Ovary (tissue), 7 donors: ENCODE measurements at regions not wholly inside any gene's neighbourhood (a gene's known extent, or its start where the extent isn't known, plus 50 kb on each side); places are given as distances from the start of the nearest gene placed in this dataset.

ENCODE experiments used
- DNase-seq, 5 donors: peaks; one replicate each; pipeline ENCODE4 v3.0.0-alpha.2; 2019 to 2020
- H3K27ac ChIP-seq, 2 donors: fragments of 200-600 bp; one replicate each; pipeline versions ENCODE4 v1.5.1 to v1.8.0; 2019 to 2022
- H3K27me3 ChIP-seq: fragments of 200-600 bp; one replicate; pipeline ENCODE4 v1.8.0; 2022
- H3K36me3 ChIP-seq: fragments of 200-600 bp; sonication (generic); one replicate; pipeline ENCODE4 v1.5.1; 2019
- H3K4me1 ChIP-seq: one replicate; pipeline ENCODE4 v1.8.1; 2013; ENCODE audit warnings: mild to moderate bottlenecking, moderate library complexity; ENCODE audit not compliant: insufficient read depth
- H3K4me3 ChIP-seq: fragments of 200-600 bp; sonication (generic); one replicate; pipeline ENCODE4 v1.5.1; 2017
- H3K9me3 ChIP-seq, 2 donors: fragments of 200-600 bp in 1 of 2; sonication (generic) in 1 of 2; one replicate each; pipeline versions ENCODE4 v1.5.1 to v1.8.1; 2013 to 2019; ENCODE audit warnings: mild to moderate bottlenecking in 1 of 2, moderate library complexity in 1 of 2
- CTCF ChIP-seq, 3 donors: fragments of 450-650 bp in 2 of 3; fragments of 200-600 bp in 1 of 3; IDR thresholded peaks; one replicate each; pipeline versions ENCODE4 v1.5.1 to v1.8.0; 2016 to 2022; ENCODE audit warnings: antibody characterized with exemption in 3 of 3, mild to moderate bottlenecking in 1 of 3
- EP300 ChIP-seq: sonication (generic); formaldehyde crosslinking; IDR thresholded peaks from one replicate; pipeline ENCODE4 v1.6.1; 2017; ENCODE audit warnings: antibody characterized with exemption
- POLR2A ChIP-seq: fragments of 450-650 bp; IDR thresholded peaks from one replicate; pipeline ENCODE4 v1.6.1; 2017; ENCODE audit warnings: antibody characterized with exemption, mild to moderate bottlenecking, moderate library complexity
- WGBS, 3 donors: extraction: QIAGEN DNeasy Blood & Tissue Kit in 1 of 3; methylation state at CpG; one replicate each; pipeline versions ENCODE4 v1.1.5 to v1.1.7; 2013 to 2017; 5-methylcytosine and 5-hydroxymethylcytosine counted together
- intact Hi-C, 4 donors: fragments of 100-400 bp; cut with DNase I; formaldehyde crosslinking; loops; one replicate each; pipeline versions ENCODE4 v1.11.0 to v1.15.1; 2022 to 2023
- donor health status: DM: no; HTN: no; CAD: no; lungs with moderate emphysema.
- donor health status: DM: no; HTN: no; CAD: no.
- donor health status: Bipolar disorder and iron deficiency.
- donor health status: DM: no; HTN: no; CAD: no.
- donor health status: DM: yes; HTN: yes; CAD: no.

- Histone ChIP-seq H3K27me3 (no peaks in the 10 kb centered on the region), H3K36me3 (no peaks in the 10 kb centered on the region), H3K27ac (no peak overlapping the region), H3K4me1 (no peaks in the 10 kb centered on the region), H3K9me3 (no peaks in the 10 kb centered on the region), H3K4me3 (no peak overlapping the region)
- intact Hi-C loops, result no loop called here
- no peak for TF ChIP-seq EP300
- no peak for TF ChIP-seq CTCF (IDR thresholded peaks at IDR 0.05)
- TF ChIP-seq POLR2A, result no peak
- DNase-seq, result no peak
- 2 to 25% (median 10%) methylated on average over 1 of the region's 1 CpG for WGBS, 3 donors
These were observed 327.5 kb upstream of the ZNF462 start for GRCh38 chr9:106535439-106535838.

DNA sequence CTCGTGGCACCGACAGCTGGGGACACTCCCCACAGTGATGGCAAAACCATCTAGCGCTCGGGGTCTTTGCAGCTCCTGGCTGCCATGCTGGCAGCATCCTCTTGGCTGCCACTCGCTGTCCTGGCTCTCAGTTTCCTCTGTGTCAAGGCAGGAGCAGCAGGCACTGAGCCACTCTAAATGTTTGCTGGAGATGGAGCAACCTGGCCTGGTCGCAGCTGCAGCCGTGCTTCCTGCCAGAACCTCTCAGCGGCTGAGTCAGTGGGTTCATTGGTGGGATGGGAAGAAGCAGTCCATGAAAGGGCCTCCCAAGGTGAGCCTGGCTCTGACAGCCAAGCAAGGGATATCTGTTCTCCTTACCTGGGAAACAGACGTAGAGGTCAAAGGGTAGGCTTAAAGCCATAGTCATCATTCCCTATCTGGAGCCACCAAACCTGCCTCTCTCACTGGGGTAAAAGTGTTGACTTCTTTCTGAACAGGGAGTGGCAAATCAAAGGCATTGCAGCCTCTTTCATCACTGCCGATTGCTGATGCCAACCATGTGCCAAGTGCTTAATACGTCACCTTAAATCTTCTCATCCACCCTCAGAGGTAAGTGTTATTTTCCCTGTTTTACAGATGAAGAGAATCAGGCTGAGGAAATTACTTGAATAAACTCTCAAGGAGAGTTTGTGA lies 304.8 kb upstream of the ZNF462 start:
- WGBS, 3 donors, result 71 to 89% (median 86%) methylated on average over 11 of the region's 11 CpGs
- Histone ChIP-seq H3K4me1 (no peaks in the 10 kb centered on the region), H3K4me3 (no peak overlapping the region), H3K9me3 (no peaks in the 10 kb centered on the region), H3K27ac (no peak overlapping the region), H3K27me3 (no peaks in the 10 kb centered on the region), H3K36me3 (no peaks in the 10 kb centered on the region)
- TF ChIP-seq EP300, result no peak
- no peak for TF ChIP-seq POLR2A
- TF ChIP-seq CTCF (IDR thresholded peaks at IDR 0.05), result no peak
- no peak for DNase-seq
- intact Hi-C loops, result no loop called here

DNA sequence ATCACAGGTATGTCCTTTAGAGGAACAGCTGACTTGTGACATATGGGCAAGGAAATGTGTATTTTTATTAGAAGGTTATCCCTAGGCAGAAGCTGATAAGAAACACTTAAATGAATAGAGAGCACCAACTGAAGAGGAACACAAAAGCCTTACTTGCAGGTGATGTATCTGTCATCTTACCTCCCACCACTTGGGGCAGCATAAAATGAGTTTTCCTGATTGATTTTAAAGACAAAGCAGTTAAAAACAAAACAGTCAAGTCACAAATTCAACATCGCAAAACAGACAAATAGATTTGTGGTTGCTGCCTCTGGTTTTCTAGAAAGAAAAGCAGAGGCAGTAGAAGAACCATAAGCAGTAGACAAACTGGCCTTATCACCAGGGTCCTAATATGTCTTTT lies 302.4 kb upstream of the ZNF462 start:
- TF ChIP-seq EP300 (no peak), POLR2A (no peak), CTCF (IDR thresholded peaks at IDR 0.05) (no peak)
- H3K27me3 ChIP-seq, result no peaks in the 10 kb centered on the region
- no peaks in the 10 kb centered on the region for H3K4me1 ChIP-seq
- no peaks in the 10 kb centered on the region for H3K36me3 ChIP-seq
- intact Hi-C loops, result no loop called here
- no peak for DNase-seq
- 90 to 100% (median 99%) methylated on average over 1 of the region's 1 CpG for WGBS, 3 donors
- no peak overlapping the region for H3K27ac ChIP-seq
- no peaks in the 10 kb centered on the region for H3K9me3 ChIP-seq
- no peak overlapping the region for H3K4me3 ChIP-seq

GRCh38 chr9:106575823-106576222 lies 287.1 kb upstream of the ZNF462 start:
- no peak for TF ChIP-seq CTCF (IDR thresholded peaks at IDR 0.05)
- TF ChIP-seq POLR2A, result no peak
- no peak for TF ChIP-seq EP300
- Histone ChIP-seq H3K4me3 (no peak overlapping the region), H3K27ac (no peak overlapping the region), H3K27me3 (no peaks in the 10 kb centered on the region), H3K4me1 (no peaks in the 10 kb centered on the region), H3K36me3 (no peaks in the 10 kb centered on the region), H3K9me3 (no peaks in the 10 kb centered on the region)
- 58 to 67% (median 62%) methylated on average over 5 of the region's 5 CpGs for WGBS, 3 donors
- DNase-seq, result no peak
- intact Hi-C loops, result no loop called here
